ENCODE measurements at regions not wholly inside any gene's neighbourhood (a gene's known extent, or its start where the extent isn't known, plus 50 kb on each side); places are given as distances from the start of the nearest gene placed in this dataset.

GRCh38 chr15:72859017-72859756, 75.6 kb upstream of the ADPGK start:
- no peak overlapping the region for H3K4me3 ChIP-seq
- WGBS, 2 donors (ENCODE audit: low coverage in 1 of 2): 46 to 68% methylated on average over 5 to 10 of the region's 10 CpGs
- no peaks in the 10 kb centered on the region for H3K9me3 ChIP-seq
- H3K27ac ChIP-seq: peak overlapping the region; percentile 28 to 57 (median 48)
- no peaks in the 10 kb centered on the region for H3K27me3 ChIP-seq
- H3K36me3 ChIP-seq: no peaks in the 10 kb centered on the region
- intact Hi-C loops (cut with DNase I; ENCODE audit: low total_unique reads): no loop called here
- in situ Hi-C loops (cut with MboI; ENCODE audit: low pct_ligation_motif_present in 1 of 4, low pct_unique_long_range_greater_than_20kb in 1 of 4, low sequenced_read_pairs in 3 of 4): no loop called here
- TF ChIP-seq POLR2A (IDR thresholded peaks at IDR 0.05) (no peak), CTCF (IDR thresholded peaks at IDR 0.05) (peak in 2 of 5 experiments; percentile 19 to 28)
- DNase-seq: peak; percentile 28
- H3K4me1 ChIP-seq: peaks cover 0 to 14% (median 9%) of the 10 kb centered on the region in 4 donors

GRCh38 chr15:72858205-72858604, 74.6 kb upstream of the ADPGK start:
- H3K27ac ChIP-seq: no peak overlapping the region
- TF ChIP-seq CTCF (IDR thresholded peaks at IDR 0.05) (no peak), POLR2A (IDR thresholded peaks at IDR 0.05) (no peak), EP300 (IDR thresholded peaks at IDR 0.05; ENCODE audit: low read depth) (no peak), POLR2AphosphoS5 (IDR thresholded peaks at IDR 0.05) (no peak)
- intact Hi-C loops (cut with DNase I; ENCODE audit: low total_unique reads) (no loop called here), in situ Hi-C loops (cut with MboI; ENCODE audit: low pct_ligation_motif_present in 1 of 4, low pct_unique_long_range_greater_than_20kb in 1 of 4, low sequenced_read_pairs in 3 of 4) (no loop called here)
- H3K36me3 ChIP-seq: no peaks in the 10 kb centered on the region
- H3K4me3 ChIP-seq: no peak overlapping the region
- DNase-seq: no peak
- H3K4me1 ChIP-seq: peaks cover 0 to 14% (median 9%) of the 10 kb centered on the region in 4 donors
- 58% methylated on average over 2 of the region's 2 CpGs; no CpG with 5 or more reads in 1 of the 2 donors for WGBS, 2 donors (ENCODE audit: low coverage in 1 of 2)
- H3K9me3 ChIP-seq: no peaks in the 10 kb centered on the region
- H3K27me3 ChIP-seq: no peaks in the 10 kb centered on the region

GRCh38 chr15:72857331-72858063, 73.9 kb upstream of the ADPGK start:
- DNase-seq: no peak
- intact Hi-C loops (cut with DNase I; ENCODE audit: low total_unique reads): no loop called here
- Histone ChIP-seq H3K4me1 (peaks cover 0 to 14% (median 9%) of the 10 kb centered on the region in 4 donors), H3K27ac (no peak overlapping the region), H3K27me3 (no peaks in the 10 kb centered on the region), H3K9me3 (no peaks in the 10 kb centered on the region), H3K4me3 (no peak overlapping the region), H3K36me3 (no peaks in the 10 kb centered on the region)
- TF ChIP-seq EP300 (IDR thresholded peaks at IDR 0.05; ENCODE audit: low read depth) (no peak), CTCF (IDR thresholded peaks at IDR 0.05) (no peak), POLR2A (IDR thresholded peaks at IDR 0.05) (no peak), POLR2AphosphoS5 (IDR thresholded peaks at IDR 0.05) (no peak)
- in situ Hi-C loops (cut with MboI; ENCODE audit: low pct_ligation_motif_present in 1 of 4, low pct_unique_long_range_greater_than_20kb in 1 of 4, low sequenced_read_pairs in 3 of 4): no loop called here
- 50 to 79% methylated on average over 1 to 9 of the region's 9 CpGs for WGBS, 2 donors (ENCODE audit: low coverage in 1 of 2)

- Histone ChIP-seq H3K36me3 (no peaks in the 10 kb centered on the region), H3K4me1 (peaks cover 0 to 14% (median 9%) of the 10 kb centered on the region in 4 donors), H3K27ac (no peak overlapping the region), H3K4me3 (no peak overlapping the region), H3K9me3 (no peaks in the 10 kb centered on the region), H3K27me3 (no peaks in the 10 kb centered on the region)
- intact Hi-C loops (cut with DNase I; ENCODE audit: low total_unique reads) (no loop called here), in situ Hi-C loops (cut with MboI; ENCODE audit: low pct_ligation_motif_present in 1 of 4, low pct_unique_long_range_greater_than_20kb in 1 of 4, low sequenced_read_pairs in 3 of 4) (no loop called here)
- 87% methylated on average over 5 of the region's 5 CpGs; no CpG with 5 or more reads in 1 of the 2 donors for WGBS, 2 donors (ENCODE audit: low coverage in 1 of 2)
- no peak for DNase-seq
- no peak for TF ChIP-seq CTCF (IDR thresholded peaks at IDR 0.05)
- no peak for TF ChIP-seq POLR2AphosphoS5 (IDR thresholded peaks at IDR 0.05)
- TF ChIP-seq POLR2A (IDR thresholded peaks at IDR 0.05): no peak
- no peak for TF ChIP-seq EP300 (IDR thresholded peaks at IDR 0.05; ENCODE audit: low read depth)
Measured at GRCh38 chr15:72856549-72857040, 73.0 kb upstream of the ADPGK start.
